Gastroesophageal sphincter (tissue), 3 donors: ENCODE measurements at regions not wholly inside any gene's neighbourhood (a gene's known extent, or its start where the extent isn't known, plus 50 kb on each side); places are given as distances from the start of the nearest gene placed in this dataset.

Experiments
- CTCF ChIP-seq, 4 experiments: fragments of 200-600 bp in 2 of 4; fragments of 450-650 bp in 2 of 4; sonication (generic) in 1 of 4; IDR thresholded peaks; one replicate each; pipeline ENCODE4 v1.5.1; 2017 to 2019; ENCODE audit warnings: antibody characterized with exemption in 4 of 4, mild to moderate bottlenecking in 2 of 4, moderate library complexity in 2 of 4
- POLR2A ChIP-seq, 2 donors: fragments of 450-650 bp; IDR thresholded peaks; one replicate each; pipeline ENCODE4 v1.6.1; 2017; ENCODE audit warnings: antibody characterized with exemption in 2 of 2, mild to moderate bottlenecking in 2 of 2, moderate library complexity in 1 of 2
- POLR2AphosphoS5 ChIP-seq: sonication (generic); formaldehyde crosslinking; IDR thresholded peaks from one replicate; pipeline ENCODE4 v1.6.1; 2017; ENCODE audit warnings: antibody characterized with exemption

DNA sequence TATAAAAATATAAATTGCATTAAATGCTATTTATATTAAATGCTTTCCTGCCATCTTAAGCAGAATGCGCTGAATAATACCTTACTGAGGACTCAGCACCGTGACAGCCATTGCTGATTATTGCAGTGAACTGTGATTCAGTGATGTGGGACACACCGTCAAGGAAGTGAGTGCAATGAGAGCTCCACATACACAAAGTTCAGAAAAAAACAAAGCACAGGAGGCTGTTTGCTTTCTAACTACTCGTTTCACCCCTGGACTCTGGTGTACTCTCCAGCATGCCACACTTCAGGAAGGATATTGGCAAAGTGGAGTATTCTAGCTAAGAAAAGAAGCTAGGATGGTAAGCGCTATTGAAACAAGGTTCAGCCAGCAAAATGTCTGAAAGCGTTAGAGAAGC lies 57.4 kb upstream of the CXADR start:
- no peak for TF ChIP-seq CTCF (IDR thresholded peaks at IDR 0.05)
- TF ChIP-seq POLR2A (IDR thresholded peaks at IDR 0.05) = no peak
- no peak for TF ChIP-seq POLR2AphosphoS5
